Fibroblast of peridontal ligament (primary cell): ENCODE measurements at regions not wholly inside any gene's neighbourhood (a gene's known extent, or its start where the extent isn't known, plus 50 kb on each side); places are given as distances from the start of the nearest gene placed in this dataset.
"Not testable (repeated sequence)": the region's sequence is repeated elsewhere in the genome, so short reads cannot be mapped to it uniquely, and the experiment has no call there.

Experiments used
- DNase-seq: peaks from one replicate; pipeline ENCODE4 v3.0.0-alpha.2; 2010; ENCODE audit errors: extremely low read depth

DNA sequence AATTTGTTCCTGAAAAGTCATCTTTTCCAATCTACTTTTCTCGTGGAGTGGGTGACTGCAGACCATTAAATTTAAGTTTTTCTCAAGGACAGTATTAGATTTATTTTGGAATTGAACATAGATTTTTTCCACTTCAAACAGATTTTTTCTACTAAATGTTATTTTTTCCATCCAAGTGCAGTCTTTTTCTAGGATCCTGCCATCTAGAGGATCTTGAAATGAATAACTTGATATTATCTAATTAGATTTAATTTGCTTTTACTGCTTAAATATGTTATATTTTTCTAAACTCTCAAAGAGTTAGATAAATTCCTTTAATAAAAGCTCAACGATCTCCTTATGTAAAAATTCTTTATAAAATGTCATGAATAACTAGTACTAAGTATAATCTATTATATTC is 136.9 kb upstream of the PRR16 start:
- peak; percentile 43 for DNase-seq

- DNase-seq = no peak
Observed at GRCh38 chr5:120329095-120329494, 135.0 kb upstream of the PRR16 start.

DNA sequence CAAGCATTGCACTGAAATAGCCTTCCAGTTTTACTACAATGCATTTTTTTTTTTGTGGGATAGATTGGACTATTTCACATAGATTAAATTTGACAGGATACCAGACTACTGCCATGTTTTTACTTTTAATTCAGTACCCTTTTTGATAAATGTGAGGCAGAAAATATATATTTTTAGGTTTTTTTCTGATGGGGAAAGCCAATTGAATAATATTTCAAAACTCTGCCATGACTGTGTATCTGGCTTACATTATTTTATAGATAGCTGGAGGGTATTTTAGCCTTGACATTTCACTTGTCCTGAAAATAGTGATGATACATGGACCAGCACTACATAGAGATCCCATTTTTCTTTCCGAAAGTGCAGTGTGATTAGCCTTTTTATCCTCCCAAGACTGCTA is 133.5 kb upstream of the PRR16 start:
- DNase-seq = no peak

DNA sequence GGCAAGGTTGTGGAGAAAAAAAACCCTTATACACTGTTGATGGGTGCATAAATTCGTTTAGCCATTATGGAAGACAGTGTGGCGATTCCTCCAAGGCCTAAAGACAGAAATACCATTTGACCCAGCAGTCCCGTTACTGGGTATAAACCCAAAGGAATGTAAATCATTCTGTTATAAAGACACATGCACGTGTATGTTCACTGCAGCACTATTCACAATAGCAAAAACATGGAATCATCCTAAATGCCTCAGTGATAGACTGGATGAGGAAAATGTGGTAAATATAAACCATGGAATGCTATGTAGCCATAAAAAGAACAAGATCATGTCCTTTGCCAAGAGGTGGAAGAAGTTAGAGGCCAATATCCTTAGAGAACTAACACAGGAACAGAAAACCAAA is 119.9 kb upstream of the PRR16 start:
- DNase-seq = no peak

DNA sequence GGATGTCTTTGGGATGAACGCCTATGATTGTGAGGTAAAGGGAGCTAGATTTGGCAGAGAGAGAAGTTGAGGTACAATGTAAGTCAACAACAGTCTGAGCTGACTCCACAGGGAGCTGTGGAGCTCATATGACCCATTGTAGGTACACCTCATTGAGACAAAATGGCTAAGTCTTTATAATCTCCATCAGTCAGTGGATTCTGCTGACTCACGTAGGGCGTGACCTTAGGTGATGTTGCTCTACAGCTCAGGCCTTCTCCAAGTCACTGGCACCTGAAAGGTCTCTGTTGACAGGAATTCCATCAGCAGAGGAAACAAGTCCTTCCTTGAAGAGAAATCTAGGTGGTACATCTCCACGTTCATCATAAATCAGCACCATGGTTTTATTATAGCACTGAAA is 118.2 kb upstream of the PRR16 start:
- no peak for DNase-seq

- not testable (repeated sequence) for DNase-seq
Observed at GRCh38 chr5:120351071-120351470, 113.0 kb upstream of the PRR16 start.

DNA sequence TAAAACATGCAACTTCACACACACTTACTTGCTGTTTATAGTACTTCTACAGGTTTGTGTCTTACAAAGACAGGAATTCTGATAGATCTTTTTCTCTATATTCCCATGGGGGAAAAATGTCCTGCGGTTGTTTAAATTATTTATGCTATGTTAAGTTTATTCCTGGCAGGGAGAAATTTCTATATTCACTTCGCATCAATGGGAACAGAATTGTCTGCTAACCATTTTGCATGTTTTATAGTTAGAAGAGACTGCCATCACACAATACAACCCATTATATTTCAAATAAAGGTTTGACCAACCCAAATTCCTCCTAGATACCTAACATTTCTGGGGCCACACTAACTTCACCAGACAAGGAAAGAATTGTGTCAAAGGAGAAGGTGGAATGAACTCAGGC is 110.0 kb upstream of the PRR16 start:
- DNase-seq = no peak

GRCh38 chr5:120358949-120359348 is 105.2 kb upstream of the PRR16 start:
- no peak for DNase-seq

DNA sequence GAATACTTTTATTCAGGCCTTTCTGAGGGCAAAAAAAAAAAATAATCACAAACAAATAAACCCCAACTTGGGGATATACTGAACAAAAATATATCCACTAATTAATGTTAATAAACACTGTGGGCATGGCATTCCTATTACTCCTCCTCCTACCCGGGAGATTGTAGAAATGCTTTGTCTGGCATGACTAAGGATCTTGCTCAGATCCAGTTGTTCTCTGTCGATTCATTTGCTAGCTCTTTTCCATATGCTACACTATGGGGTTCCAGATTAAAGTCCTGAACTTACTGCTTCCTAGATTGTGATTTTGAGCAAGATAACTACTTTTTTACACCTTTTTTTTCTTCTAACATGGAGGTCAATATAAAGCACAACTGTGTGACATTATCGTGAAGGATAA is 102.2 kb upstream of the PRR16 start:
- DNase-seq = no peak

DNA sequence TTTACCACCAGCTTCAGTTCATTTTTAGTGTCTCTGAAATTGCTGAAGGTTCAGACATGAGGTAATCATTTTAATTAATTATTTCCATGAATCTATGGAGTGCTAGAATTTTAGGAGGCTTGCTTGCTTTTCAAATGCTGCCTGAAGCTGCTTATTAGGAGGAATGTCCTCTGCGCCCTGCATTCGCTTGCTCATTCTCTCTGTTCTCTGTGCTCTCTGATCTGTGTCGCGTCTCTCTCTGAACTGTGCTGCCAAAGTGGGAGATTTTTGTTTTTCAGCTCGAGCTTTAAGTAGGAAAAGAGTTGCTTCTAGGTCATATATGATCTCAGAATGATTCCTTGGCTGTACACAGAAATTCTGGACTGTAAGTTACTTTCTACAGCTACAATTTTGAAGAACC is 101.7 kb upstream of the PRR16 start:
- no peak for DNase-seq

DNA sequence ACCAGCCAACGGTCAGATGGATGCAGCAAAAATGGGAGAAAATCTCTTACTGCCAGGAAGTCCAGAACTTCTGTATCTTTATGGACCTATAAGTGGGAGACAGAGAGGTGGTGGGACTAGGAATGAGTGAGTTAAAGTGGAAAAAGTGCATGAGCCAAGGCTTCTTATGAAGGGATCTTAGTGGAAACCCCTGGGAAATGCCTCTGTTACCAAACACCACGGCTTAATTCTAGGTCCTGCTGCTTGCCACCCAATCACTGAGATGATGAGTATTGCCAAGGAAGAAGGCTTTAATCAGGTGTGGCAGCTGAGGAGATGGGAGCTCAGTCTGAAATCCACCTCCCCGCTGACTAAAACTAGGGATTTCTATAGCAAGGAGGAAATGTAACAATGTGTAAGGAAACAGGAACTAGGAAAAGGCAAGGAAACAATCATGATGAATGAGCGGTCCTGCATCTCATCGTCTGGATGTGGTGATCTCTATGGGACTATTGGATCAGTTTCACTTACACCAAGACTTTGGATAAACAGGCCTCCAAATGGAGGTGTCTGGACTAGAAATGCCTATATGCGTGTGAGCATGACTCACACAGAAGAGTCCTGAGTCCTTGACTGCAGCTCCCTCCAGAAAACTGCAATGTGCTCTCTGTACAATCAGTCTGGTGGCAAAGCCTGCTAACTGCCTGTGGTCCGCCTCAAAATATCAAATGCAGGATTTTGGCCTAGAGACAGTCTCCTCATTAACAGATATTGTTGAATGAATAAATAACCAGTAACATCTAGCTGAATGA is 98.2 kb upstream of the PRR16 start:
- DNase-seq = peak; percentile 31

DNA sequence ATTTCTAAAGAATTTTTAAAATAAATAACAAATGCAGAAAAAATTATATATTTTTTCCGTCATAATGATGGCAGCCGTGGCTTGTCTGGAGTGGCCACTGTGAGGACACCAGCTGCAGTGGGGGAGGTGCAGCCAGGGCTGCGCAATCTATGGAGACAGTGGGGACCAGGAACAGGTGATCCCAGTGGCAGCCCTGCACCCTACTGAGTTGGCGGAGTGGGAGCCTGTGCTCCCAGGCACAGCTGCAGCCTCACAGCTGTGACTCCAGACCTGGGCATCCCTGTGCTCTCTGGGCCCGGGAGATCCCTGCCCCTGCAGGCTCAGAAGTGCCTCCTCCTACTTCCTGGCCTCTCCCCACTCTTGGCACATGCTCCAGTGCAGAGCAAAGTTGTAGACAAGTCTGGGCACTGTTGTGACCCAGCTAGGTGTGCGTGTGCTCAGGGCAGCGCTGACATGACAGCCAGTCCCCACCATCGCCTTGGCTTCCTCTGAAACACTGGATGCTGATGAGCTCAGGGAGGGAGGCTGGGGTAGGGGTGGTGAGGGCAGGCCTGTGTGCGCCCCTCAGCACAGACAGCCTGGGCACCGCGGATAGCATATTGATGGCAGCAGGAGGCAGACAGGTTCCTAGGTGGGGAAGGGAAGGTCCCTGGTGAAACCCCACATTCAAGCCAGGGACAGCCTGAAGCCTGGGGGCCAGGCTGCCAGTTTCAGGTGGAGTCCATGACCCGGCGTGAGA is 96.0 kb upstream of the PRR16 start:
- no peak for DNase-seq

- no peak for DNase-seq
Observed at GRCh38 chr5:120368923-120369715, 95.0 kb upstream of the PRR16 start.

GRCh38 chr5:120372899-120373298 is 91.2 kb upstream of the PRR16 start:
- DNase-seq = peak; percentile 8

DNA sequence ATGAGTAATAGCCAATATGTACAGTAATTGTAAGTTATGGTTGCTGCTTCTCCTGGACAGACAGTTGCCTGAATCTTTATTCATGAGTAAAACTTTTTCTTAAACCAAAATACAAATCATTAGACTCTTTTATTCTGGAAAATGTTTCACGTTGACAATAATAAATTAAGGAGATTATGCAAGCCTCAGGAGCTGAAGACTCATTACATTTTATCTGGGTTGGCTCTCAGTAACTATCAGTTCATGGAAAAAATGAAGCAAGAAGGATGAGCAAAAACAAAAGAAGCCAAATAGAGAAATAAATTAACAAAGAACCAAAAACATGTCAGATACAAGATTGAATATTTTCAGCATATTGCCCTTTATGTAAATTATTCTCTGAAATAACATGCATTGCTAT is 88.9 kb upstream of the PRR16 start:
- no peak for DNase-seq

DNA sequence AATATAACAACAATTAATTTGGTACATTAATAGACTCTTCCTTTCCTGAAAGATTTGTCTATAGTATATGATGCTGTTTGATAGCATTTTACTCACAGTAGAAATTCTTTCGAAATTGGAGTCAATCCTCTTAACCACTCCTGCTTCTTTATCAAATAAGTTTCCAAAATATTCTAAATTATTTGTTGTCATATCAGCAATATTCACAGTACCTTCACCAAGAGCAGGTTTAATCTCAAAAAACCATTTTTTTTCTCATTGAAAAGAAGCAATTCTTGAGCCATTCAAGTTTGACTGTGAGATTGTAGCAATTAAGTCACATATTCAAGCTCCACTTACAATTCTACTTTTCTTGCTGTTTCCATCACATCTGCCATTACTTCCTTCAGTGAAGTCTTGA is 83.5 kb upstream of the PRR16 start:
- no peak for DNase-seq

- DNase-seq = peak; percentile 60
Observed at GRCh38 chr5:120382833-120383232, 81.3 kb upstream of the PRR16 start.

DNA sequence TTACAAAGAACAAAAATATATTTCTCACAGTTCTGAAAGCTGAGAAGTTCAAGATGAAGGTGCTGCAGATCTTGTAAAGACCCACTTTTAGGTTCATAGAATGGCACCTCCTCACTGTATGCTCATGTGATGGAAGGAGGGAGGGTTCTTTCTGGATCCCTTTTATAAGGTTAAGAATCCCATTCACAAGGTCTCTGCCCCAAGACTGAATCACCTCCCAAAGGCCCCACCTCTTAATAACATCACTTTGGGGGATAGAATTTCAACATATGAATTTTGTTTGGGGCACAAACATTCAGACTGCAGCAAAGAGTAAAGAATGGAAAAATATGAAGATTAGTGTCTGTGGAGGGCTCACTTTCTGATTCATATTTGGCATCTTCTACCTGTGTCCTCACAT is 77.1 kb upstream of the PRR16 start:
- DNase-seq = no peak

DNA sequence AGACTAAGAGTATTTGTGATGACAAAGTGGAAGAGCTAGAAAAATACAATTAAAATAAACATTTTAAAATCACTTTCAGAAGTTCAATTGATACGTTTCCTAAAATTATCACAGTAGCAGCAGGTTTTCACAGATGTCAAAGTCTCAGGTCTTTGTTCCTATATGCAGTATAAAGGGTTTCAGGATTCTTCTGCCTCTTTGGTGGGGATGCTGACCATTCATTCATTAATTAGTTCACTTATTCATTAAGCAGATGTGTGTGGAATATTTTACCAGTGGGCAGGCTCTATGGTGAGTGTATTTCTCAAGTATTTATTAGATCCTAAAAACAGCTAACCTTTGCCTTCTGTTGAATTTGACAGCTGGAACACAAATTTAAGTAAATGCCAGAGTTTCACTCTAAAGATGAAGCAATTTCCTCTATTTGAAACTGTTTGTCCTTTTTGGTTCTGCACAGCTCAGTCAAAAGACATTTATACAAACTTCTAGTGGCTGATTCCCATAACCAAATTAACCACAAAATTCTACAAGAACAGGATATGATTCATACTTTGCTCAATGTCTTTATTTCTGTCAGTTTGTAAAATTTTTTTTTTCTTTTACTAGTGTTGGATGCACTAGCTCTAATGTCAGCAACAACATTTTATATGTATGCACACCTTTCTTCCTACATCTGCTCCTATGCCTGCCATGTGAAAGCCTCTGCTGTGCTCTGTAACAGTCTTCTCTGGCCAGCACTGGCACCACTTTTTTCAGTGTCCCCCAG is 75.9 kb upstream of the PRR16 start:
- DNase-seq = peak; percentile 96

GRCh38 chr5:120394259-120394658 is 69.8 kb upstream of the PRR16 start:
- DNase-seq = no peak

GRCh38 chr5:120396186-120396585 is 67.9 kb upstream of the PRR16 start:
- peak; percentile 53 for DNase-seq

DNA sequence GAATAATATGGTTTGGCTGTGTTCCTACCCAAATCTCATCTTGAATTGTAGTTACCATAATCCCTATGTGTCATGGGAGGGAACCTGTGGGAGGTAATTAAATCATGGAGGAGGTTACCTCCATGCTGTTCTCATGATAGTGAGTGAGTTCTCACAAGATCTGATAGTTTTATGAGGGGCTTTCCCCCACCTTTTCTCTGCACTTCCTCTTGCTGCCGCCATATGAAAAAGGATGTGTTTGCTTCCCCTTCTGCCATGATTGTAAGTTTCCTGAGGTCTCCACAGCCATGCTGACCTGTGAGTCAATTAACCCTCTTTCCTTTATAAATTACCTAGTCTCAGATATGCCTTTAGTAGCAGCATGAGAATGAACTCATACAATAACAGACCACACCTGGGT is 63.7 kb upstream of the PRR16 start:
- DNase-seq = no peak
